ENCODE measurements at regions not wholly inside any gene's neighbourhood (a gene's known extent, or its start where the extent isn't known, plus 50 kb on each side); places are given as distances from the start of the nearest gene placed in this dataset.

- TF ChIP-seq CTCF (IDR thresholded peaks at IDR 0.05) (no peak), POLR2A (IDR thresholded peaks at IDR 0.05) (no peak)
Observed at GRCh38 chr7:41847606-41848005, 144.7 kb upstream of the INHBA start.

Measured in Peyer's patch (tissue), 4 donors.